ENCODE measurements at regions not wholly inside any gene's neighbourhood (a gene's known extent, or its start where the extent isn't known, plus 50 kb on each side); places are given as distances from the start of the nearest gene placed in this dataset.

GRCh38 chr14:104359301-104359968 lies 220.1 kb upstream of the C14orf180 start:
- no peak for TF ChIP-seq CTCF (conservative IDR thresholded peaks at IDR 0.05; ENCODE audit: low read length)
- no peak overlapping the region for H3K4me3 ChIP-seq (ENCODE audit: low read length)
- DNase-seq (ENCODE audit: low read depth) = no peak

- H3K4me3 ChIP-seq (ENCODE audit: low read length) = no peak overlapping the region
- no peak for DNase-seq (ENCODE audit: low read depth)
- TF ChIP-seq CTCF (conservative IDR thresholded peaks at IDR 0.05; ENCODE audit: low read length) = no peak
Measured at GRCh38 chr14:104359969-104360442, 219.6 kb upstream of the C14orf180 start.

GRCh38 chr14:104360501-104360900 lies 219.1 kb upstream of the C14orf180 start:
- TF ChIP-seq CTCF (conservative IDR thresholded peaks at IDR 0.05; ENCODE audit: low read length) = no peak

GRCh38 chr14:104361101-104361591 lies 218.4 kb upstream of the C14orf180 start:
- H3K4me3 ChIP-seq (ENCODE audit: low read length) = no peak overlapping the region
- DNase-seq (ENCODE audit: low read depth) = no peak
- TF ChIP-seq CTCF (conservative IDR thresholded peaks at IDR 0.05; ENCODE audit: low read length) = no peak

More at GRCh38 chr14:104360501-104360900, 219.1 kb upstream of the C14orf180 start:
- no peak overlapping the region for H3K4me3 ChIP-seq (ENCODE audit: low read length)
- no peak for DNase-seq (ENCODE audit: low read depth)

- no peak overlapping the region for H3K4me3 ChIP-seq (ENCODE audit: low read length)
Measured at GRCh38 chr14:104361921-104362681, 217.5 kb upstream of the C14orf180 start.

GRCh38 chr14:104362761-104363605 lies 216.6 kb upstream of the C14orf180 start:
- TF ChIP-seq CTCF (conservative IDR thresholded peaks at IDR 0.05; ENCODE audit: low read length) = no peak
- DNase-seq (ENCODE audit: low read depth) = no peak
- no peak overlapping the region for H3K4me3 ChIP-seq (ENCODE audit: low read length)

More at GRCh38 chr14:104361921-104362681, 217.5 kb upstream of the C14orf180 start:
- DNase-seq (ENCODE audit: low read depth) = no peak
- no peak for TF ChIP-seq CTCF (conservative IDR thresholded peaks at IDR 0.05; ENCODE audit: low read length)

Data from AG10803 (cell line).